Colonic mucosa (tissue), 4 donors: ENCODE measurements at regions not wholly inside any gene's neighbourhood (a gene's known extent, or its start where the extent isn't known, plus 50 kb on each side); places are given as distances from the start of the nearest gene placed in this dataset.

Experiments used
- DNase-seq: peaks from one replicate; pipeline ENCODE4 v3.0.0-alpha.2; 2020
- H3K27ac ChIP-seq: fragments of 200-600 bp; one replicate; pipeline ENCODE4 v1.8.0; 2021
- H3K27me3 ChIP-seq: fragments of 200-600 bp; one replicate; pipeline ENCODE4 v1.8.0; 2021
- H3K36me3 ChIP-seq: fragments of 200-600 bp; one replicate; pipeline ENCODE4 v1.8.0; 2021
- H3K4me1 ChIP-seq: fragments of 200-600 bp; one replicate; pipeline ENCODE4 v1.8.0; 2021; ENCODE audit warnings: mild to moderate bottlenecking
- H3K4me3 ChIP-seq: fragments of 200-600 bp; one replicate; pipeline ENCODE4 v1.8.0; 2021
- H3K9ac ChIP-seq, 2 donors: one replicate each; pipeline ENCODE4 v1.7.0; 2013; ENCODE audit warnings: control low read depth in 2 of 2, low read depth in 2 of 2, low read length in 2 of 2
- H3K9me3 ChIP-seq: fragments of 200-600 bp; one replicate; pipeline ENCODE4 v1.8.0; 2021
- CTCF ChIP-seq: fragments of 200-600 bp; IDR thresholded peaks from one replicate; pipeline ENCODE4 v1.8.0; 2022; ENCODE audit warnings: antibody characterized with exemption, mild to moderate bottlenecking
- intact Hi-C: fragments of 100-400 bp; cut with DNase I; formaldehyde crosslinking; loops from one replicate; pipeline ENCODE4 v1.14.1; 2022
- donor health status: healthy.
- donor health status: DM: no; HTN: no; CAD: no.
- donor health status: DM: no; HTN: no; CAD: no.

GRCh38 chr7:52463341-52463740 lies 572.1 kb upstream of the POM121L12 start:
- intact Hi-C loops: no loop called here
- no peak overlapping the region for H3K4me3 ChIP-seq
- TF ChIP-seq CTCF: no peak
- no peaks in the 10 kb centered on the region for H3K9me3 ChIP-seq
- H3K27me3 ChIP-seq: no peaks in the 10 kb centered on the region
- no peak overlapping the region for H3K9ac ChIP-seq
- no peak overlapping the region for H3K27ac ChIP-seq
- H3K4me1 ChIP-seq: no peaks in the 10 kb centered on the region
- no peak for DNase-seq
- no peaks in the 10 kb centered on the region for H3K36me3 ChIP-seq

GRCh38 chr7:52462474-52462873 lies 573.0 kb upstream of the POM121L12 start:
- intact Hi-C loops: no loop called here
- H3K27me3 ChIP-seq: no peaks in the 10 kb centered on the region
- H3K36me3 ChIP-seq: no peaks in the 10 kb centered on the region
- TF ChIP-seq CTCF: no peak
- H3K9ac ChIP-seq: no peak overlapping the region
- H3K4me1 ChIP-seq: no peaks in the 10 kb centered on the region
- DNase-seq: no peak
- no peaks in the 10 kb centered on the region for H3K9me3 ChIP-seq
- no peak overlapping the region for H3K27ac ChIP-seq
- no peak overlapping the region for H3K4me3 ChIP-seq

- no peaks in the 10 kb centered on the region for H3K9me3 ChIP-seq
- DNase-seq: no peak
- H3K4me3 ChIP-seq: no peak overlapping the region
- intact Hi-C loops: no loop called here
- no peaks in the 10 kb centered on the region for H3K4me1 ChIP-seq
- no peak for TF ChIP-seq CTCF
- H3K9ac ChIP-seq: no peak overlapping the region
- no peaks in the 10 kb centered on the region for H3K27me3 ChIP-seq
- H3K27ac ChIP-seq: no peak overlapping the region
- H3K36me3 ChIP-seq: no peaks in the 10 kb centered on the region
These were observed 579.9 kb upstream of the POM121L12 start for GRCh38 chr7:52455571-52455970.

- Histone ChIP-seq H3K36me3 (no peaks in the 10 kb centered on the region), H3K4me3 (no peak overlapping the region), H3K27ac (no peak overlapping the region), H3K4me1 (no peaks in the 10 kb centered on the region), H3K27me3 (no peaks in the 10 kb centered on the region), H3K9me3 (no peaks in the 10 kb centered on the region), H3K9ac (no peak overlapping the region)
- TF ChIP-seq CTCF: no peak
- intact Hi-C loops: no loop called here
- no peak for DNase-seq
These were observed 584.6 kb upstream of the POM121L12 start for GRCh38 chr7:52450816-52451215.

- intact Hi-C loops: no loop called here
- H3K27me3 ChIP-seq: no peaks in the 10 kb centered on the region
These were observed 587.8 kb upstream of the POM121L12 start for GRCh38 chr7:52447581-52448180.

More at GRCh38 chr7:52447581-52448180, 587.8 kb upstream of the POM121L12 start:
- Histone ChIP-seq H3K4me3 (no peak overlapping the region), H3K36me3 (no peaks in the 10 kb centered on the region), H3K9me3 (no peaks in the 10 kb centered on the region), H3K4me1 (no peaks in the 10 kb centered on the region), H3K9ac (no peak overlapping the region), H3K27ac (no peak overlapping the region)
- no peak for TF ChIP-seq CTCF
- DNase-seq: no peak
